GM21447 (cell line): ENCODE measurements at regions not wholly inside any gene's neighbourhood (a gene's known extent, or its start where the extent isn't known, plus 50 kb on each side); places are given as distances from the start of the nearest gene placed in this dataset.
"Not testable (repeated sequence)": the region's sequence is repeated elsewhere in the genome, so short reads cannot be mapped to it uniquely, and the experiment has no call there.

Experiments used
- ATAC-seq: cut with Tn5 transposase; IDR thresholded peaks from one replicate; pipeline ENCODE4 v1.9.1; 2021; ENCODE audit not compliant: unreplicated experiment

- ATAC-seq: no peak
These were observed 222.2 kb downstream of the CYP26B1 start for GRCh38 chr2:71925268-71926088.

GRCh38 chr2:71923887-71924533 is 223.7 kb downstream of the CYP26B1 start:
- ATAC-seq: peak; percentile 81

- ATAC-seq: no peak
These were observed 224.5 kb downstream of the CYP26B1 start for GRCh38 chr2:71923143-71923525.

GRCh38 chr2:71922499-71923142 is 225.0 kb downstream of the CYP26B1 start:
- ATAC-seq: no peak

GRCh38 chr2:71922091-71922490 is 225.6 kb downstream of the CYP26B1 start:
- no peak for ATAC-seq

GRCh38 chr2:71920819-71921218 is 226.8 kb downstream of the CYP26B1 start:
- not testable (repeated sequence) for ATAC-seq

GRCh38 chr2:71919708-71920107 is 228.0 kb downstream of the CYP26B1 start:
- ATAC-seq: no peak

- ATAC-seq: no peak
These were observed 237.4 kb downstream of the CYP26B1 start for GRCh38 chr2:71910277-71910676.

GRCh38 chr2:71908798-71909197 is 238.9 kb downstream of the CYP26B1 start:
- ATAC-seq: no peak

GRCh38 chr2:71907503-71907902 is 240.2 kb downstream of the CYP26B1 start:
- ATAC-seq: no peak

GRCh38 chr2:71906357-71906973 is 241.2 kb downstream of the CYP26B1 start:
- ATAC-seq: no peak

GRCh38 chr2:71905205-71905604 is 242.5 kb downstream of the CYP26B1 start:
- no peak for ATAC-seq

GRCh38 chr2:71903841-71904240 is 243.8 kb downstream of the CYP26B1 start:
- no peak for ATAC-seq

GRCh38 chr2:71901466-71901865 is 246.2 kb downstream of the CYP26B1 start:
- no peak for ATAC-seq

- ATAC-seq: no peak
These were observed 248.6 kb downstream of the CYP26B1 start for GRCh38 chr2:71898851-71899681.

GRCh38 chr2:71898375-71898774 is 249.3 kb downstream of the CYP26B1 start:
- no peak for ATAC-seq

- no peak for ATAC-seq
These were observed 249.8 kb downstream of the CYP26B1 start for GRCh38 chr2:71897836-71898235.

- no peak for ATAC-seq
These were observed 250.6 kb downstream of the CYP26B1 start for GRCh38 chr2:71897137-71897480.

- no peak for ATAC-seq
These were observed 251.1 kb downstream of the CYP26B1 start for GRCh38 chr2:71896385-71897136.
